ENCODE measurements at regions not wholly inside any gene's neighbourhood (a gene's known extent, or its start where the extent isn't known, plus 50 kb on each side); places are given as distances from the start of the nearest gene placed in this dataset.

DNA sequence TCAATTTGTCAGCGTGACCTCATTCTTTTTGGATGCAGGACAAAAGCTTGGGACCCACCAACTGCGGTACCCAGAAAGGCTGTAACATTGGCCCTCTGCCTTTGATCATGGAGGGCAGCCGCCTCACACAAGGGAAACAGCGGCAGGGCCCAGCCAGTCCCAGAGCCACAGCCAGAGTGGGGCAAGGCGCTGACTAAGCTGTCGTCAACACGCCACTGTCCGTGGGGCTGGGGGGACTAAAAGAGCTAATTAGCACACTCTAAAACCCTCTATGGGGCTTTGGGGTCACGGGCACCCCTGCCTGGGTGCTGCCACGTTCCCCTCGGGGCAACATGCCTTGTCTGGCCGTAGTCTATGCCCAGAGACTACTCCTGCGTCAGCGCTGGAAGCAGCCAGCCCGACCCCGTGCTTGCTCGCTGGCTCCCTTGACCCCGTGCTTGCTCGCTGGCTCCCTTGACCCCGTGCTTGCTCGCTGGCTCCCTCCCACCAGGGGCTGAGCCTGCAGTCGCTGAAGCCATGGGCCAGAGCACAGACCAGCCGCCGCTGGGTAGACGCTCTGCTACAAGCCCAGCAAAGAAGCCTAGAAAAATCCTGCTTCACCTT lies 598.4 kb downstream of the MBD2 start:
- DNase-seq (peak in 1 of 5 donors; percentile 48), ATAC-seq (no peak)
- H3K36me3 ChIP-seq = no peaks in the 10 kb centered on the region
- no peak overlapping the region for H3K27ac ChIP-seq
- no peaks in the 10 kb centered on the region for H3K4me1 ChIP-seq
- peaks cover 0 to 4% (median 0%) of the 10 kb centered on the region in 12 donors for H3K9me3 ChIP-seq
- no peak for TF ChIP-seq POLR2A (IDR thresholded peaks at IDR 0.05)
- TF ChIP-seq, protein P1, sequence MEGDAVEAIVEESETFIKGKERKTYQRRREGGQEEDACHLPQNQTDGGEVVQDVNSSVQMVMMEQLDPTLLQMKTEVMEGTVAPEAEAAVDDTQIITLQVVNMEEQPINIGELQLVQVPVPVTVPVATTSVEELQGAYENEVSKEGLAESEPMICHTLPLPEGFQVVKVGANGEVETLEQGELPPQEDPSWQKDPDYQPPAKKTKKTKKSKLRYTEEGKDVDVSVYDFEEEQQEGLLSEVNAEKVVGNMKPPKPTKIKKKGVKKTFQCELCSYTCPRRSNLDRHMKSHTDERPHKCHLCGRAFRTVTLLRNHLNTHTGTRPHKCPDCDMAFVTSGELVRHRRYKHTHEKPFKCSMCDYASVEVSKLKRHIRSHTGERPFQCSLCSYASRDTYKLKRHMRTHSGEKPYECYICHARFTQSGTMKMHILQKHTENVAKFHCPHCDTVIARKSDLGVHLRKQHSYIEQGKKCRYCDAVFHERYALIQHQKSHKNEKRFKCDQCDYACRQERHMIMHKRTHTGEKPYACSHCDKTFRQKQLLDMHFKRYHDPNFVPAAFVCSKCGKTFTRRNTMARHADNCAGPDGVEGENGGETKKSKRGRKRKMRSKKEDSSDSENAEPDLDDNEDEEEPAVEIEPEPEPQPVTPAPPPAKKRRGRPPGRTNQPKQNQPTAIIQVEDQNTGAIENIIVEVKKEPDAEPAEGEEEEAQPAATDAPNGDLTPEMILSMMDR (IDR thresholded peaks at IDR 0.05) = no peak
- 85 to 91% (median 87%) methylated on average over 21 to 25 of the region's 25 CpGs for WGBS, 4 donors
- H3K27me3 ChIP-seq = no peaks in the 10 kb centered on the region
- intact Hi-C loops (cut with DNase I) = loop anchor here in 1 of 10 donors (10.0 kb wide), 1 partner anchor 59 kb away; no protein-coding TSS in a partner anchor
- no peak overlapping the region for H3K4me3 ChIP-seq

DNA sequence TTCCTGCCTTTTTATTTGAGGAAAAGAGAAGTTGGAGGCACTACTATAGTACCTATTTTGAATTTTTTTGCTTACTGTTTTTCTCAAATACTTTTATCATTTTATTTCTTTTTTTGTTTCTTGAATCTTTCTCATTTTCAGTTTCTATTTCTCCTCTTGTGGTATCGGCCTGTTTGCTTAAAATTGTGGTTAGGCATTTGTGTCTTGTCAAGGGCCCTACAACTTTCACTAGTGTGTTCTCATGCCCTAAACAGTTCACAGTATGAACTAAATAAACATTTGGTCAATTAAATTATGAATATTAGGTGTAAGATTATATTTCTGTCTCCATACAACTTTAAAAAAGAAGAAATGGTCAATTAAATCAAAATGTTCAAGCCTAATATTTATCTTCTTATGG lies 613.5 kb downstream of the MBD2 start:
- DNase-seq = no peak
- no peaks in the 10 kb centered on the region for H3K9me3 ChIP-seq
- WGBS, 4 donors = 80 to 91% (median 85%) methylated on average over 1 of the region's 1 CpG
- H3K27me3 ChIP-seq = no peaks in the 10 kb centered on the region
- no peak overlapping the region for H3K27ac ChIP-seq
- ATAC-seq = no peak
- no peaks in the 10 kb centered on the region for H3K4me1 ChIP-seq
- no peaks in the 10 kb centered on the region for H3K36me3 ChIP-seq
- intact Hi-C loops (cut with DNase I) = no loop called here
- no peak for TF ChIP-seq POLR2A (IDR thresholded peaks at IDR 0.05)
- TF ChIP-seq, protein P1 (IDR thresholded peaks at IDR 0.05) = no peak
- H3K4me3 ChIP-seq = no peak overlapping the region

DNA sequence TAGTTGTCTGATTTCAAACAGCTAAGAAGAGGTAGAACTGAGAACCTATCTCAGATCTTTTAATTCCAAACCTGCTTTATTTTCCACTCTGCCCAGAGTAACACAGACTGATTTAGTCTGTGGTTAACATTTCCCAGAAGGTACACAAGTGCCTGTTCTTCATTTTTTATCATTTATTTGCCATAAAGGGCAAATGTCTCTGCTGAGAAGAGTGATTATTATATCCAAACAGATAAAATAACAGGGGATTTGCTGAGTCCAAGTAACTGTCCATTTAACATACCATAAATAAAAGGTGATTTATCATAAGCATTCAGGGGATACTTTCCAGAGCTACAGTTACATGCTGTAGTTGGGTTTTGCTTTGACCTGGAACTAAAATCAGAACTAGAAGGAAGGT lies 617.7 kb downstream of the MBD2 start:
- Histone ChIP-seq H3K27me3 (no peaks in the 10 kb centered on the region), H3K9me3 (no peaks in the 10 kb centered on the region), H3K36me3 (no peaks in the 10 kb centered on the region), H3K4me1 (no peaks in the 10 kb centered on the region), H3K27ac (no peak overlapping the region), H3K4me3 (no peak overlapping the region)
- no peak for TF ChIP-seq POLR2A (IDR thresholded peaks at IDR 0.05)
- TF ChIP-seq, protein P1 (IDR thresholded peaks at IDR 0.05) = no peak
- ATAC-seq (no peak), DNase-seq (no peak)
- intact Hi-C loops (cut with DNase I) = no loop called here

DNA sequence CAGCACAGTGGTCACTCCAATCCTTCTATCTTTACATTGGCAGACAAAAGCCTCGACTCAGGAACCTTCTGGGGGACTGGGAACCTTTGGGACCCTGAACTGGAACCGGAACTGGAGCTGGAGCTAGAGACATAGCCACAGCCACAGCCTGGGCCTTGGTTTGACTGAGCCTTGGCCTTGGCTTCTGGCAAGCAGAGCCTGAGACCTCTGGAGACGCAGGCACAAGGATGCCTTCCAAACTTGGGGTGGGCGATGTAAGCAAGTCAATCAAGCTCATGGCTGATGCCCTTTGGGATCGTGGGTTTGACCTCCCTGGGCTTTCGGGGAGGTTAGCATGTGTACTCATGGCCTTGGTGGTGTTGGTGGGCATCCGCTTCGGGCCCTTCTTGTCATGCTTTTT lies 619.3 kb downstream of the MBD2 start:
- no peak for TF ChIP-seq POLR2A (IDR thresholded peaks at IDR 0.05)
- TF ChIP-seq, protein P1 (IDR thresholded peaks at IDR 0.05) = no peak

More for the DNA sequence above, 619.3 kb downstream of the MBD2 start:
- ATAC-seq = no peak
- Histone ChIP-seq H3K27me3 (no peaks in the 10 kb centered on the region), H3K36me3 (no peaks in the 10 kb centered on the region), H3K4me1 (no peaks in the 10 kb centered on the region), H3K4me3 (no peak overlapping the region), H3K27ac (no peak overlapping the region), H3K9me3 (no peaks in the 10 kb centered on the region)
- 85 to 89% (median 87%) methylated on average over 8 of the region's 8 CpGs for WGBS, 4 donors
- DNase-seq = no peak
- intact Hi-C loops (cut with DNase I) = no loop called here
